GM21529 (cell line): ENCODE measurements at regions not wholly inside any gene's neighbourhood (a gene's known extent, or its start where the extent isn't known, plus 50 kb on each side); places are given as distances from the start of the nearest gene placed in this dataset.
"Not testable (repeated sequence)": the region's sequence is repeated elsewhere in the genome, so short reads cannot be mapped to it uniquely, and the experiment has no call there.

ENCODE experiments used
- ATAC-seq: cut with Tn5 transposase; IDR thresholded peaks from one replicate; pipeline ENCODE4 v1.9.1; 2021; ENCODE audit not compliant: unreplicated experiment

GRCh38 chr5:166710271-166710670 lies 1581.2 kb upstream of the WWC1 start:
- no peak for ATAC-seq

GRCh38 chr5:166712447-166713185 lies 1578.8 kb upstream of the WWC1 start:
- no peak for ATAC-seq

- no peak for ATAC-seq
Measured at GRCh38 chr5:166713295-166713694, 1578.2 kb upstream of the WWC1 start.

GRCh38 chr5:166716856-166717492 lies 1574.5 kb upstream of the WWC1 start:
- ATAC-seq, result no peak

- no peak for ATAC-seq
Measured at GRCh38 chr5:166719991-166720390, 1571.5 kb upstream of the WWC1 start.

- ATAC-seq, result no peak
Measured at GRCh38 chr5:166722939-166723338, 1568.5 kb upstream of the WWC1 start.

GRCh38 chr5:166724284-166724683 lies 1567.2 kb upstream of the WWC1 start:
- ATAC-seq, result no peak

GRCh38 chr5:166725593-166725992 lies 1565.9 kb upstream of the WWC1 start:
- ATAC-seq, result no peak

GRCh38 chr5:166726406-166726805 lies 1565.0 kb upstream of the WWC1 start:
- ATAC-seq, result no peak

- not testable (repeated sequence) for ATAC-seq
Measured at GRCh38 chr5:166742951-166743350, 1548.5 kb upstream of the WWC1 start.

GRCh38 chr5:166746506-166746905 lies 1544.9 kb upstream of the WWC1 start:
- no peak for ATAC-seq

GRCh38 chr5:166750376-166750775 lies 1541.1 kb upstream of the WWC1 start:
- ATAC-seq, result no peak

GRCh38 chr5:166758151-166758550 lies 1533.3 kb upstream of the WWC1 start:
- no peak for ATAC-seq

GRCh38 chr5:166767858-166768257 lies 1523.6 kb upstream of the WWC1 start:
- ATAC-seq, result no peak

GRCh38 chr5:166768536-166768935 lies 1522.9 kb upstream of the WWC1 start:
- ATAC-seq, result no peak

GRCh38 chr5:166772770-166773169 lies 1518.7 kb upstream of the WWC1 start:
- no peak for ATAC-seq

GRCh38 chr5:166781737-166782136 lies 1509.7 kb upstream of the WWC1 start:
- ATAC-seq, result no peak

- no peak for ATAC-seq
Measured at GRCh38 chr5:166784545-166785078, 1506.8 kb upstream of the WWC1 start.

- ATAC-seq, result no peak
Measured at GRCh38 chr5:166786178-166786577, 1505.3 kb upstream of the WWC1 start.

- ATAC-seq, result no peak
Measured at GRCh38 chr5:166786889-166787288, 1504.6 kb upstream of the WWC1 start.

- no peak for ATAC-seq
Measured at GRCh38 chr5:166788050-166788449, 1503.4 kb upstream of the WWC1 start.

- no peak for ATAC-seq
Measured at GRCh38 chr5:166795756-166796155, 1495.7 kb upstream of the WWC1 start.
